ENCODE measurements at regions not wholly inside any gene's neighbourhood (a gene's known extent, or its start where the extent isn't known, plus 50 kb on each side); places are given as distances from the start of the nearest gene placed in this dataset.
A peak's percentile ranks its signal among the peaks of the same experiment; 100 is the strongest.

GRCh38 chr19:30669329-30670010, 297.3 kb downstream of the ZNF536 start:
- POLR2A ChIA-PET = no interaction called here
- H3K4me3 Mint-ChIP-seq = peak overlapping the region; percentile 52

DNA sequence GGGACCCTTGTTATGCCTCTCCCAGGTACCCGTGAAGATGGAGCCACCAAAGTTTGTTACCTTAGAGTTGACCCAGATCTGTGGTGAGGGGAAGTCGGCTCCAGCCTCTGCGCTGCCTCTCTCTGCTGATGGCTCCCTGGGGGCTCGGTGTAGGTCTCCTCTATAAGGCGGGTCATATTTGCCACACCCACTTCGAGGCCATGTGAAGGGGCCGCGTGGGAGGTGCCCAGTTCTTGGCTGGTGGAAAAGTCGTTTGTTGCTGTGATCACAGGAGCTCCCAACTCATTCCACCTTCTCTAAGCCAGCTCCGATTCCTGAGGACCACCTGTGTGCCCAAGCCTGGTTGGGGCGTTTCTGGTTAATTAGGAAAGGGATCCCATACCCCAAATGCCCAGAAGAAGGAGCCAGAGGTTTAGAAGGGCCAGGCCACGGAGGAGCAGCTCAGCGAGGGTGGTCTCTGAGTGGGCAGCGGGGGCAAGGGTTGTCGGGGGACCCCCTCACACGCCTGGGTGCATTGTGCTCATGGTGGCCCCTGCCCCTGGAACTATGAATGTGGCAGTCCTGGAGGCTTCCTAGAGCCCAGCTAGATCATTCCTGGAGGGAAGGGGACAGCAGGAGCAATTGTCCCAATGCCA, 296.5 kb downstream of the ZNF536 start:
- ChIA-PET CTCF (interaction anchor here (0.7 to 3.3 kb wide), 20 partner anchors 10 to 392 kb away, joined by 3 to 25 read pairs (median 7); no protein-coding TSS in a partner anchor), POLR2A (no interaction called here)
- H3K9me3 Mint-ChIP-seq = no peaks in the 10 kb centered on the region
- peaks cover 20% of the 10 kb centered on the region for H3K4me1 Mint-ChIP-seq
- DNase-seq (ENCODE audit: low spot score) (no peak), ATAC-seq (no peak)
- peak overlapping the region; percentile 25; the same call in 1 of the 2 replicates for H3K4me3 Mint-ChIP-seq
- H3K27ac Mint-ChIP-seq = no peak overlapping the region
- no peaks in the 10 kb centered on the region; the same call in 1 of the 2 replicates for H3K27me3 Mint-ChIP-seq (ENCODE audit: low read depth)
- TF ChIP-seq ZNF423 (CRISPR knock-in tag; IDR thresholded peaks at IDR 0.05) = no peak
- TF ChIP-seq, protein P1, sequence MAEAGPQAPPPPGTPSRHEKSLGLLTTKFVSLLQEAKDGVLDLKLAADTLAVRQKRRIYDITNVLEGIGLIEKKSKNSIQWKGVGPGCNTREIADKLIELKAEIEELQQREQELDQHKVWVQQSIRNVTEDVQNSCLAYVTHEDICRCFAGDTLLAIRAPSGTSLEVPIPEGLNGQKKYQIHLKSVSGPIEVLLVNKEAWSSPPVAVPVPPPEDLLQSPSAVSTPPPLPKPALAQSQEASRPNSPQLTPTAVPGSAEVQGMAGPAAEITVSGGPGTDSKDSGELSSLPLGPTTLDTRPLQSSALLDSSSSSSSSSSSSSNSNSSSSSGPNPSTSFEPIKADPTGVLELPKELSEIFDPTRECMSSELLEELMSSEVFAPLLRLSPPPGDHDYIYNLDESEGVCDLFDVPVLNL (CRISPR knock-in tag; IDR thresholded peaks at IDR 0.05; ENCODE audit: borderline replicate concordance, low read depth) = no peak
- TF ChIP-seq, protein P2, sequence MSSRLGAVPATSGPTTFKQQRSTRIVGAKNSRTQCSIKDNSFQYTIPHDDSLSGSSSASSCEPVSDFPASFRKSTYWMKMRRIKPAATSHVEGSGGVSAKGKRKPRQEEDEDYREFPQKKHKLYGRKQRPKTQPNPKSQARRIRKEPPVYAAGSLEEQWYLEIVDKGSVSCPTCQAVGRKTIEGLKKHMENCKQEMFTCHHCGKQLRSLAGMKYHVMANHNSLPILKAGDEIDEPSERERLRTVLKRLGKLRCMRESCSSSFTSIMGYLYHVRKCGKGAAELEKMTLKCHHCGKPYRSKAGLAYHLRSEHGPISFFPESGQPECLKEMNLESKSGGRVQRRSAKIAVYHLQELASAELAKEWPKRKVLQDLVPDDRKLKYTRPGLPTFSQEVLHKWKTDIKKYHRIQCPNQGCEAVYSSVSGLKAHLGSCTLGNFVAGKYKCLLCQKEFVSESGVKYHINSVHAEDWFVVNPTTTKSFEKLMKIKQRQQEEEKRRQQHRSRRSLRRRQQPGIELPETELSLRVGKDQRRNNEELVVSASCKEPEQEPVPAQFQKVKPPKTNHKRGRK (CRISPR knock-in tag; IDR thresholded peaks at IDR 0.05; ENCODE audit: borderline replicate concordance) = no peak
- TF ChIP-seq IRF1 (CRISPR knock-in tag; IDR thresholded peaks at IDR 0.05) = no peak
- TF ChIP-seq, protein P3, sequence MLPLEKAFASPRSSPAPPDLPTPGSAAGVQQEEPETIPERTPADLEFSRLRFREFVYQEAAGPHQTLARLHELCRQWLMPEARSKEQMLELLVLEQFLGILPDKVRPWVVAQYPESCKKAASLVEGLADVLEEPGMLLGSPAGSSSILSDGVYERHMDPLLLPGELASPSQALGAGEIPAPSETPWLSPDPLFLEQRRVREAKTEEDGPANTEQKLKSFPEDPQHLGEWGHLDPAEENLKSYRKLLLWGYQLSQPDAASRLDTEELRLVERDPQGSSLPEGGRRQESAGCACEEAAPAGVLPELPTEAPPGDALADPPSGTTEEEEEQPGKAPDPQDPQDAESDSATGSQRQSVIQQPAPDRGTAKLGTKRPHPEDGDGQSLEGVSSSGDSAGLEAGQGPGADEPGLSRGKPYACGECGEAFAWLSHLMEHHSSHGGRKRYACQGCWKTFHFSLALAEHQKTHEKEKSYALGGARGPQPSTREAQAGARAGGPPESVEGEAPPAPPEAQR (CRISPR knock-in tag; IDR thresholded peaks at IDR 0.05) = no peak
- no peak for TF ChIP-seq NFATC4 (CRISPR knock-in tag; IDR thresholded peaks at IDR 0.05)
- no peak for TF ChIP-seq GTF2I (CRISPR knock-in tag; conservative IDR thresholded peaks at IDR 0.05)
- no peak for TF ChIP-seq ZNF416 (CRISPR knock-in tag; IDR thresholded peaks at IDR 0.05)
- TF ChIP-seq NR1H2 (CRISPR knock-in tag; IDR thresholded peaks at IDR 0.05) = no peak
- TF ChIP-seq MXD4 (CRISPR knock-in tag; IDR thresholded peaks at IDR 0.05; ENCODE audit: borderline replicate concordance) = no peak
- no peaks in the 10 kb centered on the region for H3K36me3 Mint-ChIP-seq

More at GRCh38 chr19:30669329-30670010, 297.3 kb downstream of the ZNF536 start:
- H3K27ac Mint-ChIP-seq = no peak overlapping the region
- H3K27me3 Mint-ChIP-seq (ENCODE audit: low read depth) = no peaks in the 10 kb centered on the region; the same call in 1 of the 2 replicates
- ATAC-seq = peak; percentile 55
- TF ChIP-seq ZNF232 (CRISPR knock-in tag; IDR thresholded peaks at IDR 0.05) = no peak
- TF ChIP-seq CDX4 (CRISPR knock-in tag; IDR thresholded peaks at IDR 0.05; ENCODE audit: borderline replicate concordance) = no peak
- TF ChIP-seq CTCF (IDR thresholded peaks at IDR 0.05) = peak; percentile 77
- H3K9me3 Mint-ChIP-seq = no peaks in the 10 kb centered on the region
- DNase-seq (ENCODE audit: low spot score) = peak; percentile 86
- no peaks in the 10 kb centered on the region for H3K36me3 Mint-ChIP-seq
- peaks cover 14% of the 10 kb centered on the region for H3K4me1 Mint-ChIP-seq
- CTCF ChIA-PET = interaction anchor here (0.6 to 2.7 kb wide), 41 partner anchors 9 to 1555 kb away, joined by 3 to 22 read pairs (median 3); no protein-coding TSS in a partner anchor
